ENCODE measurements at regions not wholly inside any gene's neighbourhood (a gene's known extent, or its start where the extent isn't known, plus 50 kb on each side); places are given as distances from the start of the nearest gene placed in this dataset.

- Histone ChIP-seq H2AFZ (no peak overlapping the region), H3K27ac (no peak overlapping the region), H3K9me3 (ENCODE audit: low read depth) (no peaks in the 10 kb centered on the region), H3K4me2 (ENCODE audit: unreplicated experiment) (no peak overlapping the region), H3K27me3 (replicated peaks; ENCODE audit: insufficient read depth) (no peaks in the 10 kb centered on the region), H3K36me3 (ENCODE audit: low read depth) (no peaks in the 10 kb centered on the region), H3F3A (ENCODE audit: insufficient read depth) (no peaks in the 10 kb centered on the region), H3K9me2 (ENCODE audit: insufficient read depth) (no peaks in the 10 kb centered on the region), H3K4me1 (ENCODE audit: insufficient read depth) (no peaks in the 10 kb centered on the region), H3K9ac (no peak overlapping the region), H3K79me2 (ENCODE audit: insufficient read depth) (no peaks in the 10 kb centered on the region), H4K20me1 (ENCODE audit: insufficient read depth) (no peaks in the 10 kb centered on the region), H3K4me3 (no peak overlapping the region)
- in situ Hi-C loops (cut with MboI) = no loop called here
- DNase-seq = no peak
- TF ChIP-seq EZH2 (IDR thresholded peaks at IDR 0.05; ENCODE audit: insufficient read depth, poor library complexity, severe bottlenecking) (no peak), EZH2phosphoT487 (IDR thresholded peaks at IDR 0.05; ENCODE audit: insufficient read depth, low read depth) (no peak)
- WGBS, 2 experiments (ENCODE audit: low coverage in 1 of 2, low lambda C conversion rate in 2 of 2, missing lambda C conversion rate in 2 of 2) = 5 to 14% methylated on average over 2 of the region's 2 CpGs
Observed at GRCh38 chr2:76498360-76498759, 787.6 kb upstream of the GCFC2 start.

GRCh38 chr2:76491503-76491902, 780.8 kb upstream of the GCFC2 start:
- Histone ChIP-seq H3K4me2 (ENCODE audit: unreplicated experiment) (no peak overlapping the region), H3K9me3 (ENCODE audit: low read depth) (no peaks in the 10 kb centered on the region), H3K79me2 (ENCODE audit: insufficient read depth) (no peaks in the 10 kb centered on the region), H3F3A (ENCODE audit: insufficient read depth) (no peaks in the 10 kb centered on the region), H4K20me1 (ENCODE audit: insufficient read depth) (no peaks in the 10 kb centered on the region), H3K4me3 (no peak overlapping the region), H3K27ac (no peak overlapping the region), H3K9ac (no peak overlapping the region), H3K4me1 (ENCODE audit: insufficient read depth) (no peaks in the 10 kb centered on the region), H3K27me3 (replicated peaks; ENCODE audit: insufficient read depth) (no peaks in the 10 kb centered on the region), H3K36me3 (ENCODE audit: low read depth) (no peaks in the 10 kb centered on the region), H2AFZ (no peak overlapping the region), H3K9me2 (ENCODE audit: insufficient read depth) (no peaks in the 10 kb centered on the region)
- TF ChIP-seq EZH2 (IDR thresholded peaks at IDR 0.05; ENCODE audit: insufficient read depth, poor library complexity, severe bottlenecking) (no peak), EZH2phosphoT487 (IDR thresholded peaks at IDR 0.05; ENCODE audit: insufficient read depth, low read depth) (no peak)
- WGBS, 2 experiments (ENCODE audit: low coverage in 1 of 2, low lambda C conversion rate in 2 of 2, missing lambda C conversion rate in 2 of 2) = 7 to 14% methylated on average over 1 of the region's 1 CpG
- in situ Hi-C loops (cut with MboI) = no loop called here
- DNase-seq = no peak

- in situ Hi-C loops (cut with MboI) = no loop called here
- Histone ChIP-seq H3K9ac (no peak overlapping the region), H3K4me3 (no peak overlapping the region), H3K79me2 (ENCODE audit: insufficient read depth) (no peaks in the 10 kb centered on the region), H4K20me1 (ENCODE audit: insufficient read depth) (no peaks in the 10 kb centered on the region), H3K36me3 (ENCODE audit: low read depth) (no peaks in the 10 kb centered on the region), H3K27me3 (replicated peaks; ENCODE audit: insufficient read depth) (no peaks in the 10 kb centered on the region), H3K4me2 (ENCODE audit: unreplicated experiment) (no peak overlapping the region), H3K4me1 (ENCODE audit: insufficient read depth) (no peaks in the 10 kb centered on the region), H3K9me2 (ENCODE audit: insufficient read depth) (no peaks in the 10 kb centered on the region), H3F3A (ENCODE audit: insufficient read depth) (no peaks in the 10 kb centered on the region), H2AFZ (no peak overlapping the region), H3K27ac (no peak overlapping the region), H3K9me3 (ENCODE audit: low read depth) (no peaks in the 10 kb centered on the region)
- DNase-seq = no peak
- TF ChIP-seq EZH2 (IDR thresholded peaks at IDR 0.05; ENCODE audit: insufficient read depth, poor library complexity, severe bottlenecking) (no peak), EZH2phosphoT487 (IDR thresholded peaks at IDR 0.05; ENCODE audit: insufficient read depth, low read depth) (no peak)
- 27 to 30% methylated on average over 5 of the region's 5 CpGs for whole genome bisulfite sequencing, 2 experiments (ENCODE audit: low coverage in 1 of 2, low lambda C conversion rate in 2 of 2, missing lambda C conversion rate in 2 of 2)
Observed at GRCh38 chr2:76478266-76479035, 767.7 kb upstream of the GCFC2 start.

GRCh38 chr2:76472946-76473345, 762.2 kb upstream of the GCFC2 start:
- WGBS, 2 experiments (ENCODE audit: low coverage in 1 of 2, low lambda C conversion rate in 2 of 2, missing lambda C conversion rate in 2 of 2) = 15 to 21% methylated on average over 4 of the region's 4 CpGs
- Histone ChIP-seq H3K27ac (no peak overlapping the region), H3K36me3 (ENCODE audit: low read depth) (no peaks in the 10 kb centered on the region), H3K9me3 (ENCODE audit: low read depth) (no peaks in the 10 kb centered on the region), H3K4me3 (no peak overlapping the region), H4K20me1 (ENCODE audit: insufficient read depth) (no peaks in the 10 kb centered on the region), H2AFZ (no peak overlapping the region), H3K9ac (no peak overlapping the region), H3F3A (ENCODE audit: insufficient read depth) (no peaks in the 10 kb centered on the region), H3K4me2 (ENCODE audit: unreplicated experiment) (no peak overlapping the region), H3K4me1 (ENCODE audit: insufficient read depth) (no peaks in the 10 kb centered on the region), H3K27me3 (replicated peaks; ENCODE audit: insufficient read depth) (no peaks in the 10 kb centered on the region), H3K9me2 (ENCODE audit: insufficient read depth) (no peaks in the 10 kb centered on the region), H3K79me2 (ENCODE audit: insufficient read depth) (no peaks in the 10 kb centered on the region)
- TF ChIP-seq EZH2phosphoT487 (IDR thresholded peaks at IDR 0.05; ENCODE audit: insufficient read depth, low read depth) (no peak), EZH2 (IDR thresholded peaks at IDR 0.05; ENCODE audit: insufficient read depth, poor library complexity, severe bottlenecking) (no peak)
- DNase-seq = no peak
- in situ Hi-C loops (cut with MboI) = no loop called here

Data from GM23248 (cell line).